GM21515 (cell line): ENCODE measurements at regions not wholly inside any gene's neighbourhood (a gene's known extent, or its start where the extent isn't known, plus 50 kb on each side); places are given as distances from the start of the nearest gene placed in this dataset.

Source experiments
- ATAC-seq: cut with Tn5 transposase; IDR thresholded peaks from one replicate; pipeline ENCODE4 v1.9.1; 2021; ENCODE audit not compliant: unreplicated experiment

GRCh38 chr6:37105148-37106050 is 64.6 kb upstream of the PIM1 start:
- no peak for ATAC-seq

DNA sequence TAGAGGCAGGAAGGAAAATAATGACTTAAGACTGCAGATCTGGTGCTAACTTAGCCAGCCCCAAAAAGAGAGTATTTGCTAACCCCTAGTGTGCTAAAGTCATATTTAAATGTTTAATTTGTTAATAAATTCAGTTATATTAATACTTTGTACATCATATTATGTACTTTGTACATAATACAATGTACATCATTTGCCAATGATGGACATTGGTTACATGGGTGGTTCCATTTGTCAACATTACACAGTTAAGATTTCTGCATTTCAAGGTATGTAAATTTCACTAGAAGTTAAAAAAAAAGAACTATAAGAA is 63.9 kb upstream of the PIM1 start:
- no peak for ATAC-seq

DNA sequence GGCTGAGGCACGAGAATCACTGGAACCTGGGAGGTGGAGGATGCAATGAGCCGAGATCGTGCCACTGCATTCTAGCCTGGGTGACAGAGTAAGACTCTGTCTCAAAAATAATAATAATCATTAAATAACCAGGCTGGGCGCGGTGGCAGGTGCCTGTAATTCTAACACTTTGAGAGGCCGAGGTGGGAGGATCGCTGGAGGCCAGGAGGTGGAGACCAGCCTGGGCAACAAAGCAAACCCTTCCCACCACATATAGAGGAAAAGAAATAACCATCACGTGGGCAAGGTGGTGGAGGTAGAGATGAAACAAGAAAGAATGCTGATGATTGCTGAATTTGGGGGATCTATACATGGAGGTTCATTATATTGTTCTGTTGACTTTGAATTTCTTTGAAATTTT is 63.4 kb upstream of the PIM1 start:
- no peak for ATAC-seq

DNA sequence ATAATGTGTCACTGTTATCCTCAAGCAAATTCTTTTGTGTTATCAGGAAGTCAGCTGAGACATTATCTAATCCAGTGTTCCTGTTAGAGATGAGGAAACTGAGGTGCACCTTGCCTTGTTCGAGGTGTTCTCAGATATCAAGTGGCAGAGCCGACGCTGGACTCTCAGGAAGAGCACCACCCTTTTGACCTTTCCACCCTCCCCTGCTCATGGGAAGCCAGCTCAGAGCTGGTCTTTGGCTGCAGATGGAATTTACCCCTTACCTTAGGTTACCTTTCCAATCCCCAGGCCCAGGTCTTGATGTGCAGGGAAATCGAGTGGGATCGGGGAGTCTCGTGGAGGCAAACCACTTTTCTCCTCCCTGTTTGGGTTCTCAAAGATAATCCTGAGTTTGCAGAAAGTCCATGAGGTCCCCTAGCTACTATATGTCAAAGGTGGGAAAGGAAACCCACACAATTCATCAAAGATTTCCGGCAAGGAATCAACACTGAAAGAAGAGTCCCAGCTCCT is 62.9 kb upstream of the PIM1 start:
- no peak for ATAC-seq

- ATAC-seq, result no peak
Measured at GRCh38 chr6:37109714-37110499, 60.0 kb upstream of the PIM1 start.

DNA sequence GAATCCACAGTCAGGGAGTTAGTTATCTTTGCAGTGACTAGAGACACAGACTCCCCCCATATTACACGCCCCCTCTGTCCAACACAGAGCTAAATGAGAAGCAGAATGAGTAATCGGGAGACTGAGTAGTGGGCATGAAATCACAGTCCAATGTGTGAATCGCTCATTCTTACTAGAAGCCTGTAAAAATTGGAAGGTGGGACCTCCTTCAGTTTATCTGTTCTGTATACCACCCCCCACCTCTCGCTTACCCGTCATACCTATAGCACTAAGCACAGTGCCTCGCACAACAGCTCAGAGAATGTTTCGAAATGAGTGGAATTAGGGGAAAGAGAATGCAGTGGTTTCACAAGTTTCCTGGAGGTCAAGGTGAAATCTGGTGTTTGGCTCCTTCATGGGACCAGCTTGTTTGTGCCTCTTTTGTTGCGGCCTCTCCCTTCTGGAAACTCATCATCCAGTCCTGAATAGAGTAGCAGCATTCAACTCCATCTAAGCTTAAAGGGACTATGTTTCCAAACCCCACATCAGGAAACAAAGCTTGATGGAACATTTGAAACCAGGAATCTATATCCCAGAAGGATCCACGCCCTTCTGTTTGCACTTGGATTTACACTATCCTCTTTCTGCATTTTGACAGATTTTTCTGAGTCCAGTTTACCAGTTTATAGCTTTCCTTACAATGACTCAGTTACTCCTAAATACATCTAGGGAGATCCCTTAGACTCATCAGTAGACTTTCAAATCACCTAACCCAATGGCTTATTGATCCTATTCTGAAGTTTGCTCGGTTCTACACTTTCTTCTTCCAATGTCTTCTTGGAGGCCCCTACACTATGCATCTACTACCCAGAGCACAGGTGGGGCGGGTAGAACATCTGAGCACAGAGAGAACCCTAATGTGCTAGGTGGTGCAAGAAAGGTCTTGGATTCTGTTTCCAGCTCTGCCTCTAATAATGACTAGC is 59.2 kb upstream of the PIM1 start:
- no peak for ATAC-seq

DNA sequence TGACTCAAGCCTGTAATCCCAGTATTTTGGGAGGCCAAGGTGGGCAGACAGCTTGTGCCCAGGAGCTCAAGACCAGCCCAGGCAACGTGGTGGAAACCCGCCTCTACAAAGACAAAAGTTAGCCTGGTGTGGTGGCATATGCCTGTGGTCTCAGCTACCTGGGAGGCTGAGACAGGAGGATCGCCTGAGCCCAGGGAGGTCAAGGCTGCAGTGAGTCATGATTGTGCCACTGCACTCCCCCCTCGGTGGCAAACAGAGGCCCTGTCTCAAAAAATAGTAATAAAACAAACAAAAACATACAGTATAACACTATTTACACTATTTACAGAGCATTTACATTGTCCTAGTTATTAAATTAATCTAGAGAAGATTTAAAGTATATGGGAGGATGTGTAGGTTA is 56.0 kb upstream of the PIM1 start:
- ATAC-seq, result no peak

GRCh38 chr6:37114612-37115011 is 55.3 kb upstream of the PIM1 start:
- no peak for ATAC-seq

- ATAC-seq, result no peak
Measured at GRCh38 chr6:37115236-37115895, 54.6 kb upstream of the PIM1 start.

DNA sequence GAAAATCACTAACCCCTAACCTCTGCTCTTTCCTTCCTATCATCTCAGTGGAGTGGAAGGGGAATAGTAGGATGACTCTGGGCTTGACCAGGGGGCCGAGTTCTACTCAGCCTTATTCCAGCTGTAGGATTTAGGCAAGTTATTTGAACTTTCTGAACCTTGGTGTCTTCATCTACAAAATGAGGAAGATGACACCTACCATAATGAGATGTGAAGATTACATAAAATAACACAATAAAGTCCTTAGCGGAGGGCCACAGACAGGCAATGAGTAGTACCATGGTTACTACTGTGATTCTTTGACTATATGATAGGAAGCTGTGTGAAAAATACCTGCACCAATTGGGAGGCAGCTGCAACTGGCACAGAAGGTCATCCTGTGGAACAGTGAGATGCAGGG is 53.6 kb upstream of the PIM1 start:
- no peak for ATAC-seq

- ATAC-seq, result no peak
Measured at GRCh38 chr6:37119387-37119886, 50.5 kb upstream of the PIM1 start.
